NCI-H1417 treated with DMSO at 0.1 percent for 48 hours (cell line): ENCODE measurements at regions not wholly inside any gene's neighbourhood (a gene's known extent, or its start where the extent isn't known, plus 50 kb on each side); places are given as distances from the start of the nearest gene placed in this dataset.

ENCODE experiments used
- DNase-seq: peaks from one replicate; lab custom pipeline; 2025; lab: John Stamatoyannopoulos, UW

DNA sequence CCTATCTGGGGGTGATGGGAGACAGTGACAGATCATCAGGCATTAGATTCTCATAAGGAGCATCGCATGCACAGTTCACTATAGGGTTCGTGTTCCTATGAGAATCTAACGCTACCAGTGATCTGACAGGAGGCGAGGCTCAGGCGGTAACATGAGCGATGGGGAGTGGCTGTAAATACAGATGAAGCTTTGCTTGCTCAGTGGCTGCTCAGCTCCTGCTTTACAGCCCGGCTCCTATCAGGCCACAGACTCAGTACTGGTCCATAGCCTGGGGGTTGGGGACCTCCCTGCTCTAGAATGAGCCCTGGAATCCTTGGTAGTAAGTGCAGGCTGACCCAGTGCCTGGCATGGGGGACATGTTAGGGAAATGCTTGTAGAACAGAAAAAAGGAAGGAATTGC, 426.0 kb downstream of the TYW1 start:
- no peak for DNase-seq

- no peak for DNase-seq
Observed at GRCh38 chr7:67423065-67423464, 426.4 kb downstream of the TYW1 start.

- DNase-seq = no peak
Observed at GRCh38 chr7:67426654-67427053, 430.0 kb downstream of the TYW1 start.

DNA sequence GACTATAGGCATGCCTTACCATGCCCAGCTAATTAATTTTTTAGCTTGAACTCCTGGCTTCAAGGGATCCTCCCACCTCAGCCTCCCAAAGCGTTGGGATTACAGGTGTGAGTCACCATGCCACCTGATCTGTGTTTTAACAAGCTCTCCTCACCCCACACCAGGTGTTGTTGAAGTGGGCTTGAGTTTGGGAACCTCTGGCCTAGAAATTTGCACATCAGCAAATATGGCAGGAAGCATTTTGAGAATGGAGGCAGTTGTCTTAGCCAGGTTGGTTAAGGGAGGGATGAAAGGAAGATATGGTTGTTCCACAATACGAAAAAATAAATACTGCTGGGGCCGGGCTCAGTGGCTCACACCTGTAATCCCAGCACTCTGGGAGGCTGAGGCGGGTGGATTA, 433.1 kb downstream of the TYW1 start:
- DNase-seq = no peak

DNA sequence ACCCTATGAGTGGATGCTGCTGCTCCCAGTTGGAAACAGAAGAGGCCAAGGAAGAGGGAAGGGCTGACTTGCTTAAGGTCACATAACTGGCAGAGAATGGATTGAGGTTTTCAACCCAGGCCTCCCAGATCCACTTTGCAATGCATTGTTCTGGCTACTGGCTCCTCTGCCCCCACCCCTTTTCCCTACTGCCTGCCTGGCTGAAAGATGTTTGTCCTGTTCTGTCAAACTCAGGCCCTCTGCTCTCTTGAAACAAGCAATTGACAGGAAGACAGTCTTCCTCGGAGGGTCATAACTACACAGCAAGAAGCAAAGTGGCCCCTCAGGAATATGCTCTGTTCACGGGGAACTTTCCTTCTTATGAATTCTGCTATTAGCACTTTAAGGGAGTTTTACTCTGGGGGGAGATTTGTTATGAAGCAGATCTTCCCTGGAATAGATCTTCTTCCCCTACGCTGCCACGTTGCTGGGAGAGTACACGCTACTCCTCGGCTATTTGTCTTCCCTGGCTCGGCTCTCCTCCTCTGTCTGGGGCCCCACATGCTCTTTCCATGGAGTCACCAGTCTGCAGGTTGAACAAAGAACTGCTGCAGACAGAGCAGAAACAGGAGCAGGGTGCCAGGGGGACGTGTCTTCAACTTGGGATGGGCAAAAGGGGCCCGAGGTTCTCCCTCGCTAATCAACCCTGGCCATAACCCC, 436.1 kb downstream of the TYW1 start:
- DNase-seq = no peak

DNA sequence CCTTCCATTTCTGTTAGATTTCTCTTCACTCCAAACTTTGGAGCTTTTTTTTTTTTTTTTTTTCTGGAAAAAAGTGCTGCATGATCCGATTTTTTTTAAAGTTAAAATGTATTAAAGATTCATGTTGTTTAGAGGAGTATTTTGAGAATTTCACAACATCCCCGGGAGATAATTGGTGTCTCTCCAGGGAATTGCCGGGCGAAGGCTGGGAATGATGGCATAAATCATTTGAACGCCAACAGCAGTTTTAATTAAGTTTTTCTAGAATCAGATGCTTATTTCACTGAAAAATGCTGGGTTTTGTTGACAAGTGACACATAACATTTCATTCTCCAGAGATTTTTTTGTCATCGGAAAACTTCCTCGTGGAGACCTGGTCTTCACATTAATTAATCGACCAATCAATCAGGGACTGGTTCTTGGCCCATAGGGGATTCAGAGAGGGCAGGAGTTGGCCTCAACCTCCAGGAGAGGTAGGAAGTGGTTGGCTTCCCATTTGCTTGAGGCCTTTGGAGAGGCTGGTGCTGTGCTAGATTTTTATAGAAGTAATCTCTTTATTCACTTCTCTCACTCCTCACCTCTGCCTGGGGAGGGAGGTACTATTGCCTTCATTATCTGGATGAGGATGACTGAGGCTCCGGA, 439.4 kb downstream of the TYW1 start:
- no peak for DNase-seq

GRCh38 chr7:67438198-67438882, 441.7 kb downstream of the TYW1 start:
- DNase-seq = no peak

GRCh38 chr7:67438913-67439505, 442.4 kb downstream of the TYW1 start:
- DNase-seq = no peak

DNA sequence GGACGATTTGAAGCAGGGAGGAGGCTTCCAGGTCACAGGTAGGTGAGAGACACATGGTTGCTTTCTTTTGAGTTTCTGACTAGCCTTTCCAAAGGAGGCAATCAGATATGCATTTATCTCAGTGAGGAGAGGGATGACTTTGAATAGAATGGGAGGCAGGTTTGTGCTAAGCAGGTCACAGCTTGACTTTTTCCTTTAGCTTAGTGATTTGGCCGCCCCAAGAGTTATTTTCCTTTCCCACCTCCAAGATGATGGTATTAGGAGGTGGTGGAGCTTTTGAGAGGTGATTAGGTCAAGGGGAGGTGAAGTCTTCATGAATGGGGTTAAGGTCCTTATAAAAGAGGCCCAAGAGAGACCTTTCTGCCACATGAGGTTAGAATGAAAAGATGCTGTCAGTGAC, 443.7 kb downstream of the TYW1 start:
- no peak for DNase-seq

DNA sequence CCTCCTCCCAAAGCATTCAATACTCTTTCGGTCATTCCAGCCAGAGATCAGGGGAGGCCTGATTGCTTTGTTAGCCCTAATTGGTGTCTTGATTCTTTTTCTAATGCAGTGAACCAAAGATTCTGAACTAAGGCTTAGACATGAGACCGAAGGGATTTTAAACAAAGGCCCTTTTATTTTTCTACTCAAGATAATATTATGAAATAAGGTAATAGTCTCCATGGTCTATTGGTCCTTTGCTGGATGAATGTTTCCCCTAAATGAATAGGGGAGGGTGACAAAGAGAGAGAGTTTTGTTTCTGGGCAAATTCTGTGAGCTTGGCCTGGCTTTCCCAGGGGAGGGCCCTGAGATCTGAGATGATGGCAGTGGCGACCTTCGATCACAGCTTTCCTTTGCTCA, 449.1 kb downstream of the TYW1 start:
- DNase-seq = no peak

DNA sequence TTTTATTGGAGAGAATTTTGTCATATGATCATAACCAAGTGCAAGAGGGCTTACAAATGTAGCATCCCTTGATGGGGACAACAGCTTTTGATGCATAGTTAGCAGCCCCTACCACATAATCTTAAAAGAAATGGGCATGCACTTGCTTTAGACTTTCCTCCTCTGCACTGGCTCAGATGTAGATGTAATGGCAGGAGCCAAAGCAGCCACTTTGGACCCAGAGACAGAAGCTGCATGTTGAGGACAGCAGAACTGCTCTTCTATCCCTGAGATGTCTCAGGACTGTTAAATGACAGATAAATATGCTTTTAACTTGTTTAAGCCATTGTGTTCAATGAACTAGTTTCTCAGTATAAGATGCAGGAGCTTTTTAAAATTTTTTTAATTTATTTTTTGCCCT, 450.7 kb downstream of the TYW1 start:
- no peak for DNase-seq

- DNase-seq = no peak
Observed at GRCh38 chr7:67448271-67448670, 451.6 kb downstream of the TYW1 start.

- no peak for DNase-seq
Observed at GRCh38 chr7:67450171-67450570, 453.5 kb downstream of the TYW1 start.

GRCh38 chr7:67451306-67451705, 454.7 kb downstream of the TYW1 start:
- DNase-seq = no peak

- DNase-seq = no peak
Observed at GRCh38 chr7:67452516-67453026, 455.9 kb downstream of the TYW1 start.

DNA sequence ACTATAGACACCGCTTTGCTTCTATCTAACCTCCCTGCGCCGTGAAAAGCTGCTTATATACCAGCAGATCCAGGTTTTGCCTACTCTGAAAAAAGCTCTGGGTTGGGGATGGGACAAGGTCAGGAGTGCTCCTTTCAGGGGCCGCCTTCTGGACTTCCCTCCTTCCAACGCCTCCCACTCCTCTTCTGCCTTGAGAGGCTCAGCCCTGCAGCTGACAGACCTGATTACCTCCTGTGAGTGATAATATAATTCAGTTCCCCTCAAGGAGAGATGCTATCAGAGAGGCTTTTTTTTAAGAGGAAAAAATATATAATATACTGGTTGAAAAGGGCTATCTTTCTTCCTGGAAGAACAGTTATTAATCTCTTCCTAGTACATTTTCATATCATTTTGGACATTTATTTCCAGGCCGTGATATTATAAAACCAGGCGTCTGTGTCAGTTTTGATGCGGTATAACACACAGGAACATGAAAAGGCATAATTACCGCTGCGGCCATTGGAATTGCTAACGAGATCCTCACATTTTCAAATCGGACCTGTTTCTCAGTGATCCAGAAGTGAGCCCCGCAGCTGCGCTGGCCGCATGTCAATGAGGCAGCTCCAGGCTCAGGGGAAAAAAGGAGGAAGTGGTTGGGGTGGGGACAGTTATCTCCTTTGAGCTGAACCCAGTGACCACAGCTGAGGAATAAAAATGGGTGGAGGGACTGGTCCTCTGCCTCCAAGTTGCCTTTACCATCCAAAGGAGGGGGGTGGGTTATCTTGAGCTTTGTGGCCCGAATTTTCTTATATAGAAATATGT, 457.1 kb downstream of the TYW1 start:
- no peak for DNase-seq

DNA sequence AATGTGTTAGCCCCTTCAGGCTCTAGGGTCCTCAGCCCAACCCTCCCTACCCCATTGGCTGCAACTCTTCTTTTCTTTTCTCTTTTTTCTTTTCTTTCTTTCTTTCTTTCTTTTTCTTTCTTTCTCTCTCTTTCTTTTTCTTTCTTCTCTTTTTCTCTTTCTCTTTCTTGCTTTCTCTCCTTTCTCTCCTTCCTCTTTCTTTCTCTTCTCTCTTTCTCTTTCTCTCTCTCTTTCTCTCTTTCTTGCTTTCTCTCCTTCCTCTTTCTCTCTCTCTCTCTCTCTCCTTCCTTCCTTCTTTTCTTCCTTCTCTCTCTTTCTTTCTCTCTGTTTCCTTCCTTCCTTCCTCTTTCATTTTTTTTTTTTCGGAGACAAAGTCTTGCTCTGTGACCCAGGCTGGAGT, 458.9 kb downstream of the TYW1 start:
- no peak for DNase-seq

DNA sequence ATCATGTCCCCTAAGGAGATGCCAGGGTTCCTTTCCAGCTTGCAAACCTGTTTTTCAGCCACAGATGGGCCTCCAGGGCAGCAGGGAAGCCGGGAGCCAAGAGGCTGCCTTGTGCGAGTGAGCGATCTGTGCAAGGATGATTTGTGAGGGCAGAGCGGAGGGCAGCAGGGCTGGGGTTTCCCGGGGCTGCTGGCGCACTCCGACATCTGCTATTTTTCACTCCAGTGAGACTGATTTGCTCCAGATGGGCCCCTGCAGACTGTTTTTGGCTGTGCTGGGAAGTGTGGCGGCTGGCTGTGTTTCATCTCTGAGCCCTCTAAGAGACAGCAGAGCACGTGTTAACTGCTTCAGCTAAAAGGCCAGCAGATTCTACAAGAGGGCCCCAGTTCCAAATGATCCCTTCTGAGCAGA, 466.2 kb downstream of the TYW1 start:
- no peak for DNase-seq

GRCh38 chr7:67463316-67463715, 466.7 kb downstream of the TYW1 start:
- DNase-seq = no peak

DNA sequence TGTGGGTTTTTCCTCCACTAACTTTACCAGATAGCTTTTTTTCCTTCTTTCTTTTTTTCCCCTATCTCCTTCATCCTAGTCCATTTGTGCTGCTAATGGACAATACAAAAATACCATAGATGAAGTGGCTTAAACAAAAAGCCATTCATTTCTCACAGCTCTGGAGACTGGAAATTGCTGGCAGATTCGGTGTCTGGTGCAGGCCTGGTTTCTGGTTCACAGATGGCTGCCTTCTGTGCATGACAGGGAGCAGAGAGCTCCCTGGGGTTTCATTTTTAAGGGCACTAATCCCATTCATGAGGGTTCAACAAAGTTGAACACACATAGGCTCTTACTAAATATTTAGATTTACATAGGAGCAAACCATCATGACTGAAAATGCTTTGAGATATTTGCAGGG, 467.4 kb downstream of the TYW1 start:
- no peak for DNase-seq

GRCh38 chr7:67466109-67466508, 469.5 kb downstream of the TYW1 start:
- no peak for DNase-seq

DNA sequence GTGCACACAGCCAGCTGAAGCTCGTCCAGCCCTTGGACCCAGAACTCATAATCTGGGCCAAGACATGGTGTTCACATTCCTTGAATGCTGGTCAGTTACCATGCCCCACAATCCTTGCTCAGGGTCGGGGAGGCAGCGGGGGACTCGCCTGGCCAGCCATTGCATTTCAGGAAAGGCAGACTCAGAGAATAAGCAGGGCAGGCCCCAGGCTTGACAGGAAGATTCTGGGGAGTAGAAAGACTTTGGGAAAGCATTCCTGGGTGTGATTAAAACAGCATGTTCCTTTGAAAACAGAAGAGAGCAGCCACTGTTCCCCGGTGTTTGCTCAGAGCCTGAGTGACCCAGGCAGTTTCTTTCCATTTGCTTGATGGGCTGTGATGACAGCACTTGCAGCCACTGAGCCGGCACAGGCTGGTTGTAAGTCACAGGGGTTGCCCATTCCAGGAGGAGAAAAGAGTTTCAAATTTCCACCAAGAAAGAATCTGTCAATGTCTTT, 473.7 kb downstream of the TYW1 start:
- no peak for DNase-seq
